CD4-positive, CD25-positive, alpha-beta regulatory T cell (primary cell): ENCODE measurements at regions not wholly inside any gene's neighbourhood (a gene's known extent, or its start where the extent isn't known, plus 50 kb on each side); places are given as distances from the start of the nearest gene placed in this dataset.
"Not testable (repeated sequence)": the region's sequence is repeated elsewhere in the genome, so short reads cannot be mapped to it uniquely, and the experiment has no call there.

Source experiments
- ATAC-seq, 2 donors: fragments of 150-1000 bp; cut with Tn5 transposase; one replicate each; pipeline ENCODE4 v1.10.0; 2021; ENCODE audit warnings: low read depth in 2 of 2, moderate number of reproducible peaks in 2 of 2, moderate library complexity in 1 of 2
- DNase-seq, 3 donors: peaks; one replicate each; pipeline versions ENCODE4 v3.0.0 to v3.0.0-alpha.2; 2012 to 2022; ENCODE audit warnings: mixed read lengths in 1 of 3
- H3K27ac ChIP-seq: one replicate; pipeline ENCODE4 v1.7.0; 2013; ENCODE audit warnings: mild to moderate bottlenecking, low read length; ENCODE audit not compliant: insufficient read depth, poor library complexity, severe bottlenecking
- H3K27me3 ChIP-seq: one replicate; pipeline ENCODE4 v1.7.0; 2013; ENCODE audit warnings: low read length; ENCODE audit not compliant: control insufficient read depth, insufficient read depth
- H3K36me3 ChIP-seq: one replicate; pipeline ENCODE4 v1.7.0; 2013; ENCODE audit warnings: mild to moderate bottlenecking, low read length, moderate library complexity; ENCODE audit not compliant: control insufficient read depth, insufficient read depth
- H3K4me1 ChIP-seq: 2 replicates; pipeline ENCODE4 v1.7.0; 2013; ENCODE audit warnings: mild to moderate bottlenecking, low read length; ENCODE audit not compliant: insufficient read depth, control insufficient read depth, poor library complexity, severe bottlenecking
- H3K4me3 ChIP-seq: one replicate; pipeline ENCODE4 v1.7.0; 2013; ENCODE audit warnings: low read depth, mild to moderate bottlenecking, low read length, moderate library complexity
- H3K9me3 ChIP-seq, 2 experiments: 1 replicate in 1 of 2; 2 replicates in 1 of 2; pipeline ENCODE4 v1.7.0; 2013; ENCODE audit warnings: low read length in 2 of 2, mild to moderate bottlenecking in 1 of 2, moderate library complexity in 1 of 2; ENCODE audit not compliant: control insufficient read depth in 2 of 2
- H3K27ac Mint-ChIP-seq, 3 donors: one replicate each; pipeline ENCODE4 v1.8.0; 2020 to 2022; ENCODE audit warnings: mild to moderate bottlenecking in 3 of 3, mixed read lengths in 3 of 3, moderate library complexity in 2 of 3
- H3K27me3 Mint-ChIP-seq: one replicate; pipeline ENCODE4 v1.8.0; 2022; ENCODE audit warnings: mild to moderate bottlenecking, mixed read lengths
- H3K36me3 Mint-ChIP-seq: one replicate; pipeline ENCODE4 v1.8.0; 2020; ENCODE audit warnings: mixed read lengths
- H3K4me1 Mint-ChIP-seq, 4 donors: one replicate each; pipeline ENCODE4 v1.8.0; 2020 to 2022; ENCODE audit warnings: mixed read lengths in 4 of 4, mild to moderate bottlenecking in 1 of 4
- H3K4me3 Mint-ChIP-seq, 4 donors: one replicate each; pipeline ENCODE4 v1.8.0; 2020 to 2022; ENCODE audit warnings: mild to moderate bottlenecking in 4 of 4, mixed read lengths in 4 of 4, moderate library complexity in 3 of 4
- H3K9me3 Mint-ChIP-seq, 7 donors: one replicate each; pipeline ENCODE4 v1.8.0; 2020 to 2022; ENCODE audit warnings: mixed read lengths in 7 of 7, mild to moderate bottlenecking in 3 of 7, moderate library complexity in 2 of 7

DNA sequence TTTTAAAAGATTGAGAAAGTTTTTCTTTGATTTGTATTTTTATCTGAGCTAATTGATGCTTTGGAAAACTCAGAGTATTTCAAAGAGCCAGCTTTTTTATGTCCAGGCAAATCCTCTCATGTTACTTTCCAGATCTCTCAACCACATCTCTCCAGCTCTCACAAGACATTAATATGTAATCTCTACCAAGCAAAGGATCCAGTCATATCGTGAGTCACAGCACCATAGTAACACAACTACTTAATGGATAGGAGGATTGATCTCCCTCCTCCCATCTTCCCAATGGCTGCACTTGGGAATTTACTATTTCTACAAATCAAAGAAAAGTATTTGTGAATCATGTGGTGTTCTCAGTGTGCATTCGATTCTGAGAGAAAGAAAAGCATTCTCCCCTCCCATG, 63.3 kb downstream of the POU4F1 start:
- H3K4me1 ChIP-seq: no peaks in the 10 kb centered on the region
- no peaks in the 10 kb centered on the region for H3K4me1 Mint-ChIP-seq
- H3K27ac ChIP-seq: no peak overlapping the region
- no peak overlapping the region for H3K4me3 ChIP-seq
- no peaks in the 10 kb centered on the region for H3K36me3 ChIP-seq
- no peak for DNase-seq
- H3K27ac Mint-ChIP-seq: no peak overlapping the region
- no peak overlapping the region for H3K4me3 Mint-ChIP-seq
- H3K9me3 Mint-ChIP-seq: peaks cover 0 to 3% (median 0%) of the 10 kb centered on the region in 7 donors
- no peaks in the 10 kb centered on the region for H3K36me3 Mint-ChIP-seq
- no peaks in the 10 kb centered on the region for H3K27me3 Mint-ChIP-seq
- H3K27me3 ChIP-seq: no peaks in the 10 kb centered on the region
- H3K9me3 ChIP-seq: no peaks in the 10 kb centered on the region
- no peak for ATAC-seq

DNA sequence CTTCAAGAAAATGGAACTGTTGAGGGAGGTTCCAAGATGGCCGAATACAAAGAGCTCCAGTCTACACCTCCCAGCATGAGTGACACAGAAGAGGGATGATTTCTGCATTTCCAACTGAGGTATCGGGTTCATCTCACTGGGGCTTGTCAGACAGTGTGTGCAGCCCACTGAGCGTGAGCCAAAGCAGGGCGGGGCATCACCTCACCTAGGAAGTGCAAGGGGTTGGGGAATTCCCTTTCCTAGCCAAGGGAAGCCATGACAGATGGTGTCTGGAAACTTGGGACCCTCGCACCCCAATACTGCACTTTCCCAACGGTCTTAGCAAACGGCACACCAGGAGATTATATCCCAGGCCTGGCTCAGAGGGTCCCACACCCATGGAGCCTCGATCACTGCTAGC, 77.3 kb downstream of the POU4F1 start:
- H3K9me3 Mint-ChIP-seq: peaks cover 0 to 19% (median 2%) of the 10 kb centered on the region in 7 donors
- ATAC-seq, H3K27ac ChIP-seq, H3K4me1 Mint-ChIP-seq, H3K4me1 ChIP-seq, H3K27ac Mint-ChIP-seq, H3K36me3 Mint-ChIP-seq, H3K4me3 ChIP-seq, H3K27me3 ChIP-seq, H3K27me3 Mint-ChIP-seq, H3K4me3 Mint-ChIP-seq, H3K36me3 ChIP-seq, DNase-seq, H3K9me3 ChIP-seq: not testable (repeated sequence)

DNA sequence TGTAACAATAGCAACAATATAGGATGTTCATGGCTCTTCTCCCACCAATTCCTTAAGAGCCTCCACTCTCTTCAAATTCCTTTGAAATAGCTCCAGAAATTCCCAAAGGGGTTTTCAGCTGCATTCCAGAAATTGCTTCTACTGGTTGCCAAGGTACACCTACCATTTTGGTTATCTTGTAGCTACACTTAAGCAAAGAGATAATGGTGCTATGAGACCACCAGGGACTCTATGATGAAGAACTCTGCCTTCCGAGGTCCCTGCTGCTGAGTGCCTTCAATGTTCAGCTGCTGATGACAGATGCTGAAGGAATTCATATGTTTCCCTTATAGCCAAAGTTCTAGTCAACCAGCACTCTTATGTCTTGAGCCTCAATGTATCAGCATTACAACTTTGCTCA, 78.4 kb downstream of the POU4F1 start:
- Mint-ChIP-seq H3K9me3 (peaks cover 0 to 16% (median 1%) of the 10 kb centered on the region in 7 donors), H3K4me3 (no peak overlapping the region), H3K27ac (no peak overlapping the region), H3K36me3 (no peaks in the 10 kb centered on the region), H3K4me1 (no peaks in the 10 kb centered on the region), H3K27me3 (no peaks in the 10 kb centered on the region)
- Histone ChIP-seq H3K9me3 (no peaks in the 10 kb centered on the region), H3K4me3 (no peak overlapping the region), H3K36me3 (no peaks in the 10 kb centered on the region), H3K27me3 (no peaks in the 10 kb centered on the region), H3K27ac (no peak overlapping the region), H3K4me1 (no peaks in the 10 kb centered on the region)
- DNase-seq (no peak), ATAC-seq (no peak)

DNA sequence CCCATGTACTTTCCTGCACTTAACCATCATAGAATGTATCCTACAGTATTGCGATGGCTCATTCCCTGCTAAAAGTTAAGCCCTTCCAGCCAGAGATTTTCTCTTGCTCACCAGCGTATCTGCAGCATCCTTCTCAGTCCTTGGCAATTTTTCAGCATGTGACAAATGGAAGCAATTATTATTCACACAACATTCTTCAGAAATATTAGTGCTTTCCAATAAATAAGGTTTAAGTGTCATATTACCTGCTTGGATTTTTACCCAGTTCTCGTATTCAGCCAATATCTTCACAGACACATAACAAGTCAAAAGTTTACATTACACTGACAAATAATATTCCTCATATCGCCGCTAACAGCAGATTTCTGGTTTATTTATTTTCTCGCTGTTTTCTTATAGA, 82.3 kb downstream of the POU4F1 start:
- Histone ChIP-seq H3K27me3 (no peaks in the 10 kb centered on the region), H3K36me3 (no peaks in the 10 kb centered on the region), H3K27ac (no peak overlapping the region), H3K4me1 (no peaks in the 10 kb centered on the region), H3K9me3 (no peaks in the 10 kb centered on the region), H3K4me3 (no peak overlapping the region)
- Mint-ChIP-seq H3K27me3 (no peaks in the 10 kb centered on the region), H3K27ac (no peak overlapping the region), H3K4me1 (no peaks in the 10 kb centered on the region), H3K9me3 (peaks cover 0 to 10% (median 1%) of the 10 kb centered on the region in 7 donors), H3K4me3 (no peak overlapping the region), H3K36me3 (no peaks in the 10 kb centered on the region)
- no peak for ATAC-seq
- no peak for DNase-seq

GRCh38 chr13:78520425-78520824, 82.9 kb downstream of the POU4F1 start:
- H3K9me3 Mint-ChIP-seq: peaks cover 0 to 9% (median 1%) of the 10 kb centered on the region in 7 donors
- Histone ChIP-seq H3K27me3 (no peaks in the 10 kb centered on the region), H3K36me3 (no peaks in the 10 kb centered on the region), H3K9me3 (no peaks in the 10 kb centered on the region), H3K4me1 (no peaks in the 10 kb centered on the region), H3K27ac (no peak overlapping the region), H3K4me3 (no peak overlapping the region)
- ATAC-seq (no peak), DNase-seq (no peak)
- H3K36me3 Mint-ChIP-seq: no peaks in the 10 kb centered on the region
- H3K27me3 Mint-ChIP-seq: no peaks in the 10 kb centered on the region
- H3K4me3 Mint-ChIP-seq: no peak overlapping the region
- H3K27ac Mint-ChIP-seq: no peak overlapping the region
- H3K4me1 Mint-ChIP-seq: no peaks in the 10 kb centered on the region

DNA sequence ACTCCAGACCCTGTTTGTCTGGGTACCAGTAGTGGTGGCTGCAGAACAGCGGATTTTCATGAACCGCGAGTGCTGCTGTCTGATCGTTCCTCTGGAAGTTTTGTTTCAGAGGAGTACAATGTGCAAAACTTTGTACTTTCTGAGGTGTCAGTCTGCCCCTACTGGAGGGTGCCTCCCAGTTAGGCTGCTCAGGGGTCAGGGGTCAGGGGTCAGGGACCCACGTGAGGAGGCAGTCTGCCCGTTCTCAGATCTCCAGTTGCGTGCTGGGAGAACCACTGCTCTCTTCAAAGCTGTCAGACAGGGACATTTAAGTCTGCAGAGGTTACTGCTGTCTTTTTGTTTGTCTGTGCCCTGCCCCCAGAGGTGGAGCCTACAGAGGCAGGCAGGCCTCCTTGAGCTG, 84.9 kb downstream of the POU4F1 start:
- not testable (repeated sequence) for H3K4me1 ChIP-seq, H3K36me3 Mint-ChIP-seq, H3K4me1 Mint-ChIP-seq, H3K27ac ChIP-seq, H3K27me3 ChIP-seq, H3K4me3 ChIP-seq, H3K27me3 Mint-ChIP-seq, ATAC-seq, DNase-seq, H3K4me3 Mint-ChIP-seq, H3K27ac Mint-ChIP-seq, H3K9me3 ChIP-seq, H3K36me3 ChIP-seq, H3K9me3 Mint-ChIP-seq

DNA sequence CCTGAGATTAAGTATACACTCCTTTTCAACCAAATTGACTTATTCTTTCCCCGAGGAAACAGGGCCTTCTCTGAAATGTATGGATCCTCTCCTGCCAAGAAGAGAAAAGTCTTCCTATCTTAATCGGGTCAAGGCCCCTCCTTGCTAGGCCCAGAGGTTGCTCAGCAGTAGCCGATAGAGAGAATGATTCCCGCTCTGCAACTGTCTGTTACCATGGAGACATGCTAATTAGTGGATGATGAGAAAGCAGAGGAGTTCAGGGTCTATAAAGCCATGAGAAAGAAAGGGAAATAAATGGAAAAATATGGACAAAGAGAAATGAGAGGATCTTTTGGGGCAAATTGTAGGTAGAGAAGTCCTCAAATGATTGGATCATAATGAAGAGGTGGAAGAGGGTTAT, 103.5 kb downstream of the POU4F1 start:
- no peak for ATAC-seq

DNA sequence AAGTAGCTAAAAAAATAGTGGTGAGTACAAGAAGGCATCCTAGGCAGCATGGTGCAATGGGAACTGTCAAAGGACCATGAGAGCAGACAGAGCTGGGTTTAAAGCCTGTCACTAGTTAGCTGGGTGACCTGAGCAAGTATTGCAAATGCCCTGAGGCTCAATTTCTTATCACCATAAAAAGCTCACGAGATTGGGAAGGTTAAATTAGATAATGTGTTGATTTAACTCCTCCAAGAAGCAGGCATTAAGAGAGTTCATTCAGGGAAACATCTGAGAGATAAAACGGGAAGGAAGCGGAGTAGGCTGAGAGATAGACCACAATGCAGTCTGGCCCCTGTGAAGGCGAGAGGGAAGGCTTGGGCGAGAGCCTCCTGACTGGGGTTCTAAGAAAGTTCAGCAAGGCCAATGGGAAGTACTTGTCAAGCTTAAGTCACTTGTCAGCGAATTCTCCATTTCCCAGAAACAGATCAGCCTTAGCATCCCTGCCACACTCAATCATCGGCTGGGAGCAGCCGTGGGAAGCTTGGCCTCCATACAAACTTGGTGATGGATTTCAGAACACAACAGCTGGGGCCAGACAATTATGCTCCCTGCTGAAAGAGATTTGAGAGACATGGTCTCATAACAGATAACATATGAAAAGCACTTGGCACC, 105.5 kb downstream of the POU4F1 start:
- H3K4me1 ChIP-seq: no peaks in the 10 kb centered on the region
- no peak overlapping the region for H3K27ac ChIP-seq
- Mint-ChIP-seq H3K4me1 (no peaks in the 10 kb centered on the region), H3K27me3 (no peaks in the 10 kb centered on the region), H3K4me3 (no peak overlapping the region), H3K27ac (no peak overlapping the region), H3K36me3 (no peaks in the 10 kb centered on the region), H3K9me3 (peaks cover 0 to 5% (median 0%) of the 10 kb centered on the region in 7 donors)
- no peaks in the 10 kb centered on the region for H3K9me3 ChIP-seq
- ATAC-seq (no peak), DNase-seq (no peak)
- H3K27me3 ChIP-seq: no peaks in the 10 kb centered on the region
- no peak overlapping the region for H3K4me3 ChIP-seq
- H3K36me3 ChIP-seq: no peaks in the 10 kb centered on the region

More for the DNA sequence above, 103.5 kb downstream of the POU4F1 start:
- DNase-seq: no peak
- no peaks in the 10 kb centered on the region for H3K27me3 ChIP-seq
- Mint-ChIP-seq H3K27ac (no peak overlapping the region), H3K27me3 (no peaks in the 10 kb centered on the region), H3K4me3 (no peak overlapping the region), H3K36me3 (no peaks in the 10 kb centered on the region), H3K4me1 (no peaks in the 10 kb centered on the region), H3K9me3 (peaks cover 0 to 4% (median 0%) of the 10 kb centered on the region in 7 donors)
- no peaks in the 10 kb centered on the region for H3K4me1 ChIP-seq
- no peaks in the 10 kb centered on the region for H3K36me3 ChIP-seq
- no peak overlapping the region for H3K27ac ChIP-seq
- H3K9me3 ChIP-seq: no peaks in the 10 kb centered on the region
- H3K4me3 ChIP-seq: no peak overlapping the region
